ENCODE measurements at regions not wholly inside any gene's neighbourhood (a gene's known extent, or its start where the extent isn't known, plus 50 kb on each side); places are given as distances from the start of the nearest gene placed in this dataset.

- peaks cover 0 to 1% (median 0%) of the 10 kb centered on the region in 3 donors for H3K27me3 Mint-ChIP-seq (ENCODE audit: low read depth in 3 of 3)
These were observed 2141.0 kb upstream of the AGA start for GRCh38 chr4:179583221-179583620.

GRCh38 chr4:179584101-179584500 lies 2141.9 kb upstream of the AGA start:
- no peaks in the 10 kb centered on the region for H3K36me3 ChIP-seq (replicated peaks in 1 of 2; ENCODE audit: control insufficient read depth in 1 of 2, insufficient read depth in 2 of 2, low read length in 2 of 2)
- no peaks in the 10 kb centered on the region for H3K4me1 Mint-ChIP-seq
- intact Hi-C loops (cut with micrococcal nuclease), result no loop called here
- H3K36me3 Mint-ChIP-seq, result no peaks in the 10 kb centered on the region
- H3K79me2 ChIP-seq (ENCODE audit: insufficient read depth, low read length), result no peaks in the 10 kb centered on the region
- no peaks in the 10 kb centered on the region for H3K9me3 ChIP-seq (replicated peaks in 1 of 2; ENCODE audit: control insufficient read depth in 1 of 2, insufficient read depth in 1 of 2, low read length in 2 of 2)
- DNase-seq, result no peak
- H4K20me1 ChIP-seq (ENCODE audit: insufficient read depth, low read length), result no peaks in the 10 kb centered on the region
- H3K27me3 ChIP-seq (ENCODE audit: control insufficient read depth in 2 of 2, insufficient read depth in 2 of 2, low read length in 2 of 2), result no peaks in the 10 kb centered on the region
- no peak overlapping the region for H3K27ac ChIP-seq (ENCODE audit: low read depth in 1 of 2, low read length in 2 of 2)
- H3K4me1 ChIP-seq (ENCODE audit: control insufficient read depth in 1 of 2, insufficient read depth in 2 of 2, low read length in 2 of 2), result no peaks in the 10 kb centered on the region
- no peak overlapping the region for H3K9ac ChIP-seq (ENCODE audit: insufficient read depth, low read length, poor library complexity, severe bottlenecking)
- H3K27ac Mint-ChIP-seq, result no peak overlapping the region
- H2AFZ ChIP-seq (ENCODE audit: insufficient read depth, low read depth, low read length, poor library complexity, severe bottlenecking), result no peak overlapping the region
- TF ChIP-seq CTCF (IDR thresholded peaks at IDR 0.05), result no peak
- peaks cover 0 to 5% (median 3%) of the 10 kb centered on the region in 7 donors for H3K9me3 Mint-ChIP-seq
- no peak overlapping the region for H3K4me3 ChIP-seq (replicated peaks in 1 of 3; ENCODE audit: low read depth in 2 of 3, low read length in 3 of 3)
- no peak overlapping the region for H3K4me2 ChIP-seq (replicated peaks; ENCODE audit: extremely low read depth, low read length, poor library complexity, severe bottlenecking)
- H3K27me3 Mint-ChIP-seq (ENCODE audit: low read depth in 3 of 3), result peaks cover 0 to 1% (median 0%) of the 10 kb centered on the region in 3 donors
- no peak overlapping the region for H3K4me3 Mint-ChIP-seq
- WGBS (ENCODE audit: insufficient coverage), result 71% methylated on average over 1 of the region's 7 CpGs

More at GRCh38 chr4:179583221-179583620, 2141.0 kb upstream of the AGA start:
- Mint-ChIP-seq H3K4me1 (no peaks in the 10 kb centered on the region), H3K9me3 (peaks cover 1 to 5% (median 4%) of the 10 kb centered on the region in 7 donors), H3K27ac (no peak overlapping the region), H3K4me3 (no peak overlapping the region), H3K36me3 (no peaks in the 10 kb centered on the region)
- Histone ChIP-seq H3K4me3 (replicated peaks in 1 of 3; ENCODE audit: low read depth in 2 of 3, low read length in 3 of 3) (no peak overlapping the region), H3K9me3 (replicated peaks in 1 of 2; ENCODE audit: control insufficient read depth in 1 of 2, insufficient read depth in 1 of 2, low read length in 2 of 2) (no peaks in the 10 kb centered on the region), H4K20me1 (ENCODE audit: insufficient read depth, low read length) (no peaks in the 10 kb centered on the region), H3K4me1 (ENCODE audit: control insufficient read depth in 1 of 2, insufficient read depth in 2 of 2, low read length in 2 of 2) (no peaks in the 10 kb centered on the region), H3K4me2 (replicated peaks; ENCODE audit: extremely low read depth, low read length, poor library complexity, severe bottlenecking) (no peak overlapping the region), H3K27ac (ENCODE audit: low read depth in 1 of 2, low read length in 2 of 2) (no peak overlapping the region), H2AFZ (ENCODE audit: insufficient read depth, low read depth, low read length, poor library complexity, severe bottlenecking) (no peak overlapping the region), H3K27me3 (ENCODE audit: control insufficient read depth in 2 of 2, insufficient read depth in 2 of 2, low read length in 2 of 2) (no peaks in the 10 kb centered on the region), H3K36me3 (replicated peaks in 1 of 2; ENCODE audit: control insufficient read depth in 1 of 2, insufficient read depth in 2 of 2, low read length in 2 of 2) (no peaks in the 10 kb centered on the region), H3K79me2 (ENCODE audit: insufficient read depth, low read length) (no peaks in the 10 kb centered on the region), H3K9ac (ENCODE audit: insufficient read depth, low read length, poor library complexity, severe bottlenecking) (no peak overlapping the region)
- WGBS (ENCODE audit: insufficient coverage), result 86% methylated on average over 1 of the region's 4 CpGs
- intact Hi-C loops (cut with micrococcal nuclease), result no loop called here
- no peak for DNase-seq
- TF ChIP-seq CTCF (IDR thresholded peaks at IDR 0.05), result no peak

Data from CD14-positive monocyte (primary cell).